ENCODE measurements at regions not wholly inside any gene's neighbourhood (a gene's known extent, or its start where the extent isn't known, plus 50 kb on each side); places are given as distances from the start of the nearest gene placed in this dataset.

- Mint-ChIP-seq H3K36me3 (no peaks in the 10 kb centered on the region), H3K27ac (no peak overlapping the region)
Observed at GRCh38 chr14:87866116-87866515, 126.9 kb downstream of the GALC start.

GRCh38 chr14:87864356-87865270 lies 128.4 kb downstream of the GALC start:
- no peak overlapping the region for H3K4me3 ChIP-seq (ENCODE audit: low read length)
- ATAC-seq = no peak
- Mint-ChIP-seq H3K36me3 (no peaks in the 10 kb centered on the region), H3K27ac (no peak overlapping the region), H3K9me3 (no peaks in the 10 kb centered on the region), H3K4me3 (no peak overlapping the region), H3K4me1 (no peaks in the 10 kb centered on the region), H3K27me3 (ENCODE audit: low read depth in 2 of 2) (peaks cover 0 to 8% of the 10 kb centered on the region in 2 donors)
- no peaks in the 10 kb centered on the region for H3K9me3 ChIP-seq (ENCODE audit: control insufficient read depth, insufficient read depth, low read length)
- TF ChIP-seq CTCF (IDR thresholded peaks at IDR 0.05) = no peak
- no peaks in the 10 kb centered on the region for H3K36me3 ChIP-seq (ENCODE audit: control insufficient read depth, insufficient read depth, low read length)
- intact Hi-C loops (cut with micrococcal nuclease) = no loop called here
- H3K27ac ChIP-seq (ENCODE audit: low read length) = no peak overlapping the region
- DNase-seq = no peak
- H3K27me3 ChIP-seq (ENCODE audit: control insufficient read depth, insufficient read depth, low read length) = no peaks in the 10 kb centered on the region
- no peaks in the 10 kb centered on the region for H3K4me1 ChIP-seq (ENCODE audit: control insufficient read depth, insufficient read depth, low read length)
- 80% methylated on average over 7 of the region's 7 CpGs for WGBS (ENCODE audit: insufficient coverage)

More at GRCh38 chr14:87866116-87866515, 126.9 kb downstream of the GALC start:
- Histone ChIP-seq H3K27me3 (ENCODE audit: control insufficient read depth, insufficient read depth, low read length) (no peaks in the 10 kb centered on the region), H3K27ac (ENCODE audit: low read length) (no peak overlapping the region), H3K4me3 (ENCODE audit: low read length) (no peak overlapping the region), H3K36me3 (ENCODE audit: control insufficient read depth, insufficient read depth, low read length) (no peaks in the 10 kb centered on the region), H3K9me3 (ENCODE audit: control insufficient read depth, insufficient read depth, low read length) (no peaks in the 10 kb centered on the region), H3K4me1 (ENCODE audit: control insufficient read depth, insufficient read depth, low read length) (no peaks in the 10 kb centered on the region)
- DNase-seq = no peak
- peaks cover 0 to 14% of the 10 kb centered on the region in 2 donors for H3K27me3 Mint-ChIP-seq (ENCODE audit: low read depth in 2 of 2)
- TF ChIP-seq CTCF (IDR thresholded peaks at IDR 0.05) = no peak
- ATAC-seq = no peak
- 83% methylated on average over 2 of the region's 3 CpGs for WGBS (ENCODE audit: insufficient coverage)
- intact Hi-C loops (cut with micrococcal nuclease) = no loop called here
- no peak overlapping the region for H3K4me3 Mint-ChIP-seq
- H3K4me1 Mint-ChIP-seq = no peaks in the 10 kb centered on the region
- H3K9me3 Mint-ChIP-seq = no peaks in the 10 kb centered on the region

GRCh38 chr14:87863047-87863446 lies 129.9 kb downstream of the GALC start:
- ATAC-seq (no peak), DNase-seq (no peak)
- Histone ChIP-seq H3K9me3 (ENCODE audit: control insufficient read depth, insufficient read depth, low read length) (no peaks in the 10 kb centered on the region), H3K27me3 (ENCODE audit: control insufficient read depth, insufficient read depth, low read length) (no peaks in the 10 kb centered on the region), H3K27ac (ENCODE audit: low read length) (no peak overlapping the region), H3K4me3 (ENCODE audit: low read length) (no peak overlapping the region), H3K36me3 (ENCODE audit: control insufficient read depth, insufficient read depth, low read length) (no peaks in the 10 kb centered on the region), H3K4me1 (ENCODE audit: control insufficient read depth, insufficient read depth, low read length) (no peaks in the 10 kb centered on the region)
- no peak for TF ChIP-seq CTCF (IDR thresholded peaks at IDR 0.05)
- Mint-ChIP-seq H3K27me3 (ENCODE audit: low read depth in 2 of 2) (peaks cover 0 to 5% of the 10 kb centered on the region in 2 donors), H3K4me1 (no peaks in the 10 kb centered on the region), H3K9me3 (no peaks in the 10 kb centered on the region), H3K4me3 (no peak overlapping the region), H3K36me3 (no peaks in the 10 kb centered on the region), H3K27ac (no peak overlapping the region)
- WGBS (ENCODE audit: insufficient coverage) = 100% methylated on average over 2 of the region's 3 CpGs
- intact Hi-C loops (cut with micrococcal nuclease) = no loop called here
